ENCODE measurements at regions not wholly inside any gene's neighbourhood (a gene's known extent, or its start where the extent isn't known, plus 50 kb on each side); places are given as distances from the start of the nearest gene placed in this dataset.

- no peak overlapping the region for H3K27ac Mint-ChIP-seq
- no peaks in the 10 kb centered on the region for H3K4me1 Mint-ChIP-seq (ENCODE audit: low read depth)
- no peak for DNase-seq
- H3K4me3 Mint-ChIP-seq, result no peak overlapping the region
- H3K9me3 Mint-ChIP-seq, result peaks cover 2% of the 10 kb centered on the region
- H3K27me3 Mint-ChIP-seq, result no peaks in the 10 kb centered on the region
- no peaks in the 10 kb centered on the region for H3K36me3 Mint-ChIP-seq (ENCODE audit: low read depth)
Observed at GRCh38 chr1:222275729-222276465, 272.0 kb downstream of the HHIPL2 start.

DNA sequence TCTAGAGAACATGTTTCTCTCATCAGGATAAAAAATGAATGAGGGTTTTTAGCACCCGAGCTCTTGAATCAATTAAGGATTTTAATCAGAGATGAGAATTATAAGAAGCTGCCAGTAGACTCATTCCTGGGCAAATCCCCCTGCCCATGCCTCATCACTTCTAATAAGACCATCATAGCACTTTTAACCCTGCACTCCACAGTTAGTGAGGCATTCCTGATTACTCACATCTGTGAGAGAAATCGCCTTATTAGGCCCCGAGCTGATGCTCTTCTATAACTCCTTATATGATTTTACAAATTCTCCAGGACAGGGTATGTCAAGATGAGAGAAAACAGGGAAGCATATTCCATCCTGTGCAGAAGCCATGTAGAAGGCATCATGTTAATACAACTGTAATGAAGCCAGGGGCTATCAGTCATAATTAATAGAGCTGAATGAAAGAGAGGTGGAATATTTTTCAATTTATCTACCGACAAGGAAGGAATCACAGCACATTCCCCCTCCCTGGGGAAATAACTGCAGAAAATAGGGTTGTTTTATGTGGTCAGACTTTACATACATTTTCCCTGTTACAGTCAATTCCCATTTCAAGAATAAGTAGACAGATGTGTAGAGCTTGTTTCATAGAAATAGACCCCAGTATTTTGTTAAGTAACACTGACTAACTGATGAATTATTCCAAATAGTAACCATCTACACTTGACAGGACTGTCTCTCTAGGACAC, 272.7 kb downstream of the HHIPL2 start:
- no peaks in the 10 kb centered on the region for H3K36me3 Mint-ChIP-seq (ENCODE audit: low read depth)
- no peaks in the 10 kb centered on the region for H3K27me3 Mint-ChIP-seq
- H3K4me3 Mint-ChIP-seq, result no peak overlapping the region
- no peaks in the 10 kb centered on the region for H3K4me1 Mint-ChIP-seq (ENCODE audit: low read depth)
- H3K9me3 Mint-ChIP-seq, result peaks cover 2% of the 10 kb centered on the region
- no peak for DNase-seq
- H3K27ac Mint-ChIP-seq, result no peak overlapping the region

- no peak overlapping the region for H3K4me3 Mint-ChIP-seq
- peaks cover 6% of the 10 kb centered on the region for H3K4me1 Mint-ChIP-seq (ENCODE audit: low read depth)
- no peaks in the 10 kb centered on the region for H3K9me3 Mint-ChIP-seq
- H3K27ac Mint-ChIP-seq, result no peak overlapping the region
- H3K27me3 Mint-ChIP-seq, result no peaks in the 10 kb centered on the region
- no peaks in the 10 kb centered on the region for H3K36me3 Mint-ChIP-seq (ENCODE audit: low read depth)
- no peak for DNase-seq
Observed at GRCh38 chr1:222266223-222267196, 281.4 kb downstream of the HHIPL2 start.

DNA sequence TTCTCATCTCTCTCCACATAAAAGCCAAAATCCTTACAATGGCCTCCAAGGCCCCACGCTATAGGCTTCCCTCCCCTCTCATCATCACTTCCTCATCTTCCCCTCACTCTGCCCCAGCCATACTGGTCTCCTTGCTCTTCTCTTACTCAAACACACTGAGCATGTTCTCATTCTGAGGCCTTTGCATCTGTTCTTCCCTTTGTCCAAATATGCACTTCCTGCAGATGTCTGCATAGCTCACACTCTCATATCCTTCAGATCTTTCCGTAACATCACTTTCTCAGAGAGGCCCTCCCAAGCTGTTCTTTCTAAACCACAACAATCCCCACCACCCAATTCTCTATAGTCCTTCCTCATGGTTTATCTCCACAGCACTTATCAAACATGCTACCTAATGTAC, 284.1 kb downstream of the HHIPL2 start:
- Mint-ChIP-seq H3K27me3 (no peaks in the 10 kb centered on the region), H3K36me3 (ENCODE audit: low read depth) (no peaks in the 10 kb centered on the region), H3K4me1 (ENCODE audit: low read depth) (peaks cover 6% of the 10 kb centered on the region), H3K27ac (no peak overlapping the region), H3K9me3 (no peaks in the 10 kb centered on the region), H3K4me3 (no peak overlapping the region)
- DNase-seq, result no peak

DNA sequence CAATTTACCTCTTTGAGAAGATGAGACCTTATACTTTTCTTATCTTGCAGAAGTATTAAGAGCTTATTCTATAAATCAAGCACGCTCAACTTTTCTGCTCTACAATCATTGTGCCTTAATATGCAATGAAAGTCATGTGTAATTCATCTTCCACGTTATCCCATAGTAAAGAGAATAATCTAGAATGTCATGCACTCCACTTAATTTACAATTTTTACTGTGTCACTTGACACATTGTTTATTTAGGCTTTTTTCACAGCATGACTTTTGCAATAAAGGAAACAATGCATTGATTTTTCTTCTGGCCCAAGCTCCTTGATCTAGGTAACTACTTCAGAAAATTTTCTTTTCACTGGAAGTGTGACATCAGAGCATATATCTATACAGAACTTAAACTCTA, 290.9 kb downstream of the HHIPL2 start:
- no peaks in the 10 kb centered on the region for H3K4me1 Mint-ChIP-seq (ENCODE audit: low read depth)
- H3K27ac Mint-ChIP-seq, result no peak overlapping the region
- H3K36me3 Mint-ChIP-seq (ENCODE audit: low read depth), result no peaks in the 10 kb centered on the region
- peaks cover 4% of the 10 kb centered on the region for H3K27me3 Mint-ChIP-seq
- no peaks in the 10 kb centered on the region for H3K9me3 Mint-ChIP-seq
- no peak for DNase-seq
- no peak overlapping the region for H3K4me3 Mint-ChIP-seq

DNA sequence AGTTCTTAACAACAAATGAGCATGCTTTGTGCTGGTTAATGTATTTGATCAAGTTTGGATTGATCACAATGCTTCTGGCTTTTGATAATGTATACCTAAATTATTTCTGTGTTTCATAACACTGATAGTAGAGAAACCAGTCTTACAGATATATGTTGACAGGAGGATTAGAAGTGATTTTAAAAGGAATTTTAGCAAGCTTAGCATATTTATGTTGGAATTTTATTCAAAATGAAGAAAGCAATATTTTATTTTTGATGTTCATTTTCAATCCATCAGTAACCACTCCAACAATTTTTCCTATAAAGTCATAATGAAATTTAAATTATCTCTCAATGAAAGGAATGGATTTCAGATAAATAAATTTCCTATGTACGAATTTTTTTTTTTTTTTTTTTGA, 291.8 kb downstream of the HHIPL2 start:
- no peak for DNase-seq
- Mint-ChIP-seq H3K9me3 (no peaks in the 10 kb centered on the region), H3K36me3 (ENCODE audit: low read depth) (no peaks in the 10 kb centered on the region), H3K4me3 (no peak overlapping the region), H3K27ac (no peak overlapping the region), H3K4me1 (ENCODE audit: low read depth) (peaks cover 2% of the 10 kb centered on the region), H3K27me3 (peaks cover 4% of the 10 kb centered on the region)

DNA sequence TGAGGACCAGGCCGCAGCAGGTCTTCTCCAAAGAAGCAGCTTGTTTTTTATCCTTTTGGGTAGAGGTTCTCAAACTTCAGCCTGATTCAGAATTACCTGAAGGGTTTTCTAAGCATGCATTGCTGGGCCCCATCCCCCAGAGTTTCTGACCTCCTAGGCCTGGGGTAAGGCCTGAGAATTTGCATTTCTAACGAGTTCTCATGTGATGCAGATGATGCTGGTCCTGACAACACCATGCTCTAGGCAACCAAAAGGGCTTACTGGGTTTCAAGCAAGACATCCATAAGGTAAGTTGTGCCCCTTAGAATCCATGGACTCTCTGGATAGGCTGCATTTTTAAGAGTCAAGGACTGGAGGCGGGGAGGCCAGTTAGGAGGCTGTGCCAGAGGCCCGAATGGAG, 295.1 kb downstream of the HHIPL2 start:
- no peak for DNase-seq
- Mint-ChIP-seq H3K4me1 (ENCODE audit: low read depth) (peaks cover 6% of the 10 kb centered on the region), H3K36me3 (ENCODE audit: low read depth) (no peaks in the 10 kb centered on the region), H3K27ac (no peak overlapping the region), H3K4me3 (no peak overlapping the region), H3K9me3 (no peaks in the 10 kb centered on the region), H3K27me3 (peaks cover 4% of the 10 kb centered on the region)

- no peak for DNase-seq
- H3K4me3 Mint-ChIP-seq, result no peak overlapping the region
- H3K27ac Mint-ChIP-seq, result no peak overlapping the region
- H3K27me3 Mint-ChIP-seq, result peaks cover 1% of the 10 kb centered on the region
- no peaks in the 10 kb centered on the region for H3K36me3 Mint-ChIP-seq (ENCODE audit: low read depth)
- no peaks in the 10 kb centered on the region for H3K9me3 Mint-ChIP-seq
- peaks cover 9% of the 10 kb centered on the region for H3K4me1 Mint-ChIP-seq (ENCODE audit: low read depth)
Observed at GRCh38 chr1:222251847-222252246, 296.1 kb downstream of the HHIPL2 start.

DNA sequence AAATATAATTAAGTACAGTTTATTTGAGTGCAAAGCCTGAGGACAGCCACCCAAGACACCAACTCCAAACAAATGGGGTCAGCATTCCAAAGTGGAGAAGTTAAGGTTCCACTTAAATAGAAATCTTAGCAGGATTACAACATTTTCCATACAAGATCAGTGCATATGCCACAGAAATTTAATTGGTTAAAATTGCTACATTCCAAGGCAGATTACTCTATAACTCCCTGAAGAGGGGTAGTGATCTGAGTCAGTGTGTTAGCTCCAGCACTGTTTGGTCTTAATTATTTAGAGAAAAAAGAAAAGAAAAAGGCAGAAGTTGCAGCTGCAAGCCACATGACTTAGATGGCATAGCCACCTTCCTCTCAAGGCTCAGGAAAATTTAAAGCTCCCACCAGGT, 297.5 kb downstream of the HHIPL2 start:
- Mint-ChIP-seq H3K27ac (no peak overlapping the region), H3K4me3 (no peak overlapping the region), H3K27me3 (no peaks in the 10 kb centered on the region), H3K36me3 (ENCODE audit: low read depth) (no peaks in the 10 kb centered on the region), H3K9me3 (no peaks in the 10 kb centered on the region), H3K4me1 (ENCODE audit: low read depth) (peaks cover 9% of the 10 kb centered on the region)
- no peak for DNase-seq

DNA sequence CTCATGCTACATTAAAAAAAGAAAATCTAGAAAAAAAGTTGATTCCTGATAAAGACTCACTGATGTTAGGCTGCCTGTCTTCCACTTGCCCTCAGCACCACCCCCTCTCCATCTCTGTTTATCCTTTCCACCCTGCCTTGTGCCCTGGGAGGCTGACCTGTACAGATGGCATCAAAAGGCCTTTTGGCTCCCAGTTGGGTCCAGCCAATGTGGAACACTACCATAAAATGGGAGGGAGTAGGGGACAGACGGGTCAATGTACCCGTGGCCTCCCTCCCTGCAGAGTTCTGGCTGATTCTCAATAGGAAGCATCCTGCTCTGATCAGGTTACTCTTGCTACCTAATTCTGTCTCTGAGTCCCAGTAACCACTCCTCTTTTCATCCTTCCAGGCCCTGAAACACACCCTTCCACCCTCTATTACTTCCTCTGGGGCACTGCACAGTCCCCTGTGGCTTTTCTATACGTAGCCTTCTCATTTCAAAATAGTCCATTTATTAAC, 300.0 kb downstream of the HHIPL2 start:
- H3K4me3 Mint-ChIP-seq, result no peak overlapping the region
- no peak overlapping the region for H3K27ac Mint-ChIP-seq

GRCh38 chr1:222247081-222247480, 300.8 kb downstream of the HHIPL2 start:
- DNase-seq, result no peak
- Mint-ChIP-seq H3K4me3 (no peak overlapping the region), H3K4me1 (ENCODE audit: low read depth) (peaks cover 9% of the 10 kb centered on the region), H3K9me3 (no peaks in the 10 kb centered on the region), H3K27me3 (no peaks in the 10 kb centered on the region), H3K27ac (no peak overlapping the region), H3K36me3 (ENCODE audit: low read depth) (no peaks in the 10 kb centered on the region)

More for the DNA sequence above, 300.0 kb downstream of the HHIPL2 start:
- H3K27me3 Mint-ChIP-seq, result no peaks in the 10 kb centered on the region
- no peaks in the 10 kb centered on the region for H3K36me3 Mint-ChIP-seq (ENCODE audit: low read depth)
- no peak for DNase-seq
- H3K9me3 Mint-ChIP-seq, result no peaks in the 10 kb centered on the region
- H3K4me1 Mint-ChIP-seq (ENCODE audit: low read depth), result peaks cover 9% of the 10 kb centered on the region

GRCh38 chr1:222243902-222244301, 304.0 kb downstream of the HHIPL2 start:
- H3K27ac Mint-ChIP-seq, result no peak overlapping the region
- no peaks in the 10 kb centered on the region for H3K9me3 Mint-ChIP-seq
- no peak overlapping the region for H3K4me3 Mint-ChIP-seq
- no peak for DNase-seq
- no peaks in the 10 kb centered on the region for H3K27me3 Mint-ChIP-seq
- no peaks in the 10 kb centered on the region for H3K36me3 Mint-ChIP-seq (ENCODE audit: low read depth)
- peaks cover 8% of the 10 kb centered on the region for H3K4me1 Mint-ChIP-seq (ENCODE audit: low read depth)

DNA sequence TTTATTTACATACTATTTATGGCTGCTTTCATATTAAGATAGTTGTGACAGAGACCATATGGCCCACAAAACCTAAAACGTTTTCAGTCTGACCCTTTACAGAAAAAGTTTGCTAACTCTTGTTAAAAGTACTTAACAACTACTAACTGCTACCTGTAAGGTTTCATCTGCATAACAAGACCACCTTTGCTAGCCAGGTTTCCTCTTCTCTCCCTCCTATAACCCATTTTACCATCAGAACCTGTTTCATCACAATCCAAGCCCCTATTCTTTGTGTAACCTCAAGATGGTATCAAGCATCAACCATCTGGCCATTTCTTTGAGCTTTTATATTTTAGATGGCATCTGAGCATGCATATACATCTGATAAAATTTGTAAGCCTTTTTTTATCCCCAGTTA, 305.4 kb downstream of the HHIPL2 start:
- H3K27ac Mint-ChIP-seq, result no peak overlapping the region
- H3K27me3 Mint-ChIP-seq, result no peaks in the 10 kb centered on the region
- no peaks in the 10 kb centered on the region for H3K9me3 Mint-ChIP-seq
- DNase-seq, result no peak
- H3K36me3 Mint-ChIP-seq (ENCODE audit: low read depth), result no peaks in the 10 kb centered on the region
- H3K4me1 Mint-ChIP-seq (ENCODE audit: low read depth), result peaks cover 2% of the 10 kb centered on the region
- H3K4me3 Mint-ChIP-seq, result no peak overlapping the region

DNA sequence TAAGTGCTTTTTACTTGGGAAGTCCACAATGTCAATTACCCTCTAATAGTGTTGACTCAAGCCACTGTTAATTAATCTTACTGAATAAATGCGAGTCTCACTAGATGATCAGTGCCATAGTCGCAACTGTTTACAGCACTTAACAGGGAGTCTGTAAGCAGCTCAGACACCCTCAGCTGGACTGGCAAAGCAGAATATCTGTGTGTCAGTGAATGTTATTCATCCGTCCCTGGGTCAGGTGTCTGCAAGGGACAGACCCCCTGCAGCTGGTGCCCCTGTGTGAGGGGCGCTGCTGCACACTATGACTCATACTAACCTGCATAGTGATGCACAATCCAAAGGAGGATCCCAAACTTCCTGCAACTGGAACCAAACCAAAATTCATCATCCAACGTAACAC, 306.5 kb downstream of the HHIPL2 start:
- DNase-seq, result no peak
- no peaks in the 10 kb centered on the region for H3K4me1 Mint-ChIP-seq (ENCODE audit: low read depth)
- no peak overlapping the region for H3K27ac Mint-ChIP-seq
- H3K27me3 Mint-ChIP-seq, result no peaks in the 10 kb centered on the region
- H3K4me3 Mint-ChIP-seq, result no peak overlapping the region
- no peaks in the 10 kb centered on the region for H3K36me3 Mint-ChIP-seq (ENCODE audit: low read depth)
- no peaks in the 10 kb centered on the region for H3K9me3 Mint-ChIP-seq
